ENCODE measurements at regions not wholly inside any gene's neighbourhood (a gene's known extent, or its start where the extent isn't known, plus 50 kb on each side); places are given as distances from the start of the nearest gene placed in this dataset.

DNA sequence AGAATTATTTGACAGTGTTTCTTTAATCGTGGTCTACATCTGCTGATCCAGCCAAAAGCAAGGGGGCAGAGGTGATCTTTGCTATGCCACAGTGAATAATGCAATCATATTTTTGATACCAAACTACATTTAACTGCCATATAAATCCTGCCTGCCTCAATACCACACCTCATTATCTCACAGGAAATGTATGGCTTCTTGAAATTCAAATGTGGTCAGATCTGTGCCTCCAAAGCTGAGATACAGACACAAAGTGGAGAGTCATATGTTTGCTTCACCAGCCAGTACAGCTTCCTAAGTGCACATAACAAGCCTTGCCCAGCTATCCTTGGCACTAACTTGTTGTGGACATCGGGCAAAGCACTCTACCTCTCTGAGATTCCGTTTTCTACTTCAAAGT is 250.0 kb upstream of the NFIA start:
- Histone ChIP-seq H3K4me2 (no peak overlapping the region), H3K9me2 (ENCODE audit: insufficient read depth) (no peaks in the 10 kb centered on the region), H3F3A (ENCODE audit: insufficient read depth, low read depth) (no peaks in the 10 kb centered on the region), H4K20me1 (ENCODE audit: insufficient read depth) (no peaks in the 10 kb centered on the region), H3K9me3 (ENCODE audit: insufficient read depth, low read depth) (no peaks in the 10 kb centered on the region), H3K4me3 (no peak overlapping the region), H2AFZ (no peak overlapping the region), H3K79me2 (ENCODE audit: low read depth) (no peaks in the 10 kb centered on the region), H3K36me3 (ENCODE audit: low read depth) (no peaks in the 10 kb centered on the region), H3K4me1 (replicated peaks; ENCODE audit: insufficient read depth) (no peaks in the 10 kb centered on the region), H3K27me3 (ENCODE audit: insufficient read depth, low read depth) (no peaks in the 10 kb centered on the region), H3K27ac (no peak overlapping the region)
- BruUV-seq (replicated peaks) = no TSS peak
- CTCF ChIA-PET = no interaction called here
- intact Hi-C loops (cut with micrococcal nuclease; ENCODE audit: unreplicated experiment) = no loop called here
- no peak for TF ChIP-seq EZH2 (IDR thresholded peaks at IDR 0.05; ENCODE audit: low read depth)
- TF ChIP-seq, protein P1, sequence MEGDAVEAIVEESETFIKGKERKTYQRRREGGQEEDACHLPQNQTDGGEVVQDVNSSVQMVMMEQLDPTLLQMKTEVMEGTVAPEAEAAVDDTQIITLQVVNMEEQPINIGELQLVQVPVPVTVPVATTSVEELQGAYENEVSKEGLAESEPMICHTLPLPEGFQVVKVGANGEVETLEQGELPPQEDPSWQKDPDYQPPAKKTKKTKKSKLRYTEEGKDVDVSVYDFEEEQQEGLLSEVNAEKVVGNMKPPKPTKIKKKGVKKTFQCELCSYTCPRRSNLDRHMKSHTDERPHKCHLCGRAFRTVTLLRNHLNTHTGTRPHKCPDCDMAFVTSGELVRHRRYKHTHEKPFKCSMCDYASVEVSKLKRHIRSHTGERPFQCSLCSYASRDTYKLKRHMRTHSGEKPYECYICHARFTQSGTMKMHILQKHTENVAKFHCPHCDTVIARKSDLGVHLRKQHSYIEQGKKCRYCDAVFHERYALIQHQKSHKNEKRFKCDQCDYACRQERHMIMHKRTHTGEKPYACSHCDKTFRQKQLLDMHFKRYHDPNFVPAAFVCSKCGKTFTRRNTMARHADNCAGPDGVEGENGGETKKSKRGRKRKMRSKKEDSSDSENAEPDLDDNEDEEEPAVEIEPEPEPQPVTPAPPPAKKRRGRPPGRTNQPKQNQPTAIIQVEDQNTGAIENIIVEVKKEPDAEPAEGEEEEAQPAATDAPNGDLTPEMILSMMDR (conservative IDR thresholded peaks at IDR 0.05) = no peak
- no peak for DNase-seq
- POLR2A ChIA-PET (ENCODE audit: unreplicated experiment) = no interaction called here

DNA sequence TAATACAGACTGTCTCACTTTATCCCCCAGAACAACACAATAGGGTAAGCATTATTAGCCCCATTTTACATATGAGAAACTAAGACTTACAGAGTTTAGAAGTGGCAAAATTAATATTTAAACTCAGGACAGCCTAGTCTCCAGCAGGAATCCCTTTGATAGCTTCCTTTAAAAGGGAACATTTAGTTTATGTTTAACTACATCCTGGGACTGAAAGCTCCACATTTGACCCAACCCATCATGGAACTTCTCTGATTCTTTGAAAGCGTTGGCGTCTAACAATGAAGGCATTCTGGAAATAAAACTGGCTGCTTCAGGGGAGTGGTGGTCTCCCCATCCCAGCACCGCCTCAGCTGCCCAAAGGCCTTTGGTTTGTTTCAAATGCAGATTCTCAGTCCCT is 250.6 kb upstream of the NFIA start:
- TF ChIP-seq, protein P1 (conservative IDR thresholded peaks at IDR 0.05) = no peak
- TF ChIP-seq EZH2 (IDR thresholded peaks at IDR 0.05; ENCODE audit: low read depth) = no peak
- Histone ChIP-seq H3K4me1 (replicated peaks; ENCODE audit: insufficient read depth) (no peaks in the 10 kb centered on the region), H3K4me3 (no peak overlapping the region), H3K9me3 (ENCODE audit: insufficient read depth, low read depth) (no peaks in the 10 kb centered on the region), H2AFZ (no peak overlapping the region), H3K9me2 (ENCODE audit: insufficient read depth) (no peaks in the 10 kb centered on the region), H3K27me3 (ENCODE audit: insufficient read depth, low read depth) (no peaks in the 10 kb centered on the region), H3K27ac (no peak overlapping the region), H3K79me2 (ENCODE audit: low read depth) (no peaks in the 10 kb centered on the region), H3K4me2 (no peak overlapping the region), H3K36me3 (ENCODE audit: low read depth) (no peaks in the 10 kb centered on the region), H3F3A (ENCODE audit: insufficient read depth, low read depth) (no peaks in the 10 kb centered on the region), H4K20me1 (ENCODE audit: insufficient read depth) (no peaks in the 10 kb centered on the region)
- intact Hi-C loops (cut with micrococcal nuclease; ENCODE audit: unreplicated experiment) = no loop called here
- BruUV-seq (replicated peaks) = no TSS peak
- DNase-seq = no peak
- ChIA-PET POLR2A (ENCODE audit: unreplicated experiment) (no interaction called here), CTCF (no interaction called here)

DNA sequence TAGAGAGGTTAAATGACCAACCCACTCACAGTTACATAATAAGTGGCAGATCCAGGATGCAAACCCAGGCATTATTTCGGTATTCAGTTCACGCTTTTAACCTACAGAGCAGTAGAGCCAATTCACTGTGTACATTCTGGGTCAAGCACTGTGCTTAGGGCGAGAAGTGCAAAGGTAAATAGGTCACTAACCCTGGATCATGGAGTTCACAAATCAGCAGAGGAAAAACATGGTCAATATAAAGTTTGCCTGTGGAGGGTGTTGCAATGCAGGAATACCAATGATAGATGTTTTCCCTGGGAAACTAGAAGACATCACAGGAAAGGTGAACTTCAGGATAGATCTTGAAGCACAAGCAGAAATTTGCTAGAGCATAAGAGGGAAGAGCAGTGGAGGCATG is 253.4 kb upstream of the NFIA start:
- intact Hi-C loops (cut with micrococcal nuclease; ENCODE audit: unreplicated experiment) = no loop called here
- Histone ChIP-seq H2AFZ (no peak overlapping the region), H3F3A (ENCODE audit: insufficient read depth, low read depth) (no peaks in the 10 kb centered on the region), H3K36me3 (ENCODE audit: low read depth) (no peaks in the 10 kb centered on the region), H3K27me3 (ENCODE audit: insufficient read depth, low read depth) (no peaks in the 10 kb centered on the region), H3K4me3 (no peak overlapping the region), H4K20me1 (ENCODE audit: insufficient read depth) (no peaks in the 10 kb centered on the region), H3K9me3 (ENCODE audit: insufficient read depth, low read depth) (no peaks in the 10 kb centered on the region), H3K27ac (no peak overlapping the region), H3K9me2 (ENCODE audit: insufficient read depth) (no peaks in the 10 kb centered on the region), H3K79me2 (ENCODE audit: low read depth) (no peaks in the 10 kb centered on the region), H3K4me2 (no peak overlapping the region), H3K4me1 (replicated peaks; ENCODE audit: insufficient read depth) (no peaks in the 10 kb centered on the region)
- CTCF ChIA-PET = no interaction called here
- TF ChIP-seq, protein P1 (conservative IDR thresholded peaks at IDR 0.05) = no peak
- no peak for TF ChIP-seq EZH2 (IDR thresholded peaks at IDR 0.05; ENCODE audit: low read depth)
- POLR2A ChIA-PET (ENCODE audit: unreplicated experiment) = no interaction called here
- DNase-seq = no peak
- BruUV-seq (replicated peaks) = no TSS peak
